DMS53 (cell line): ENCODE measurements at regions not wholly inside any gene's neighbourhood (a gene's known extent, or its start where the extent isn't known, plus 50 kb on each side); places are given as distances from the start of the nearest gene placed in this dataset.

Experiments used
- DNase-seq: peaks from one replicate; lab custom pipeline; 2025; lab: John Stamatoyannopoulos, UW

GRCh38 chr20:50313827-50314677 is 123.4 kb downstream of the CEBPB start:
- DNase-seq: no peak

DNA sequence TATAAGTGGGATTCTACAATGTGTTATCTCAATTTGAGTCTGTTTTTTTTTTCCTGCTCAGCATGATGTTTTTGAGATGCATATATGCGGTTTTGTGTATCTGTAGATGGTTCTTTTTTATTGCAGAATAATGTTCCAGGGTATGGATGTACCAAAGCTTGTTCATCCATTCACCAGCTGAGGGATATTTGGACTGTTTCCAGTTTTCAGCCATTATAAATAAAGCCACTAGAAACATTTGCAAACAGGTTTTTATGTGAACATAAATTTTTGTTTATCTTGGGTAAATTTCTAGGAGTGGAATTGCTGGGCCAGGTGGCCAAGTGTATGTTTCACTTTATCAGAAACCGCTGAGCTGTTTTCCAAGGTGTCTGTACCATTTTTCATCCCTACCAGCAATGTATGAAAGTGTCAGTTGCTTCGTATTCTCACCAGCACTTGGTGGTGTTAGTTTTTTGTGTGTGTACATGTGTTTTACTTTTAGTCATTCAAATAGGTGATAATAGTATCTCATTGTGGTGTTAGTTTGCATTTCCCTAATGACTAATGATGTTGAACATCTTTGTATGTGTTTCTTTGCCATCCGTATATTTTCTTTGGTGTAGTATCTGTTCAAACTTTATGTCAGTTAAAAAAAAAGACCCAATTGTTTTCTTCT is 124.2 kb downstream of the CEBPB start:
- DNase-seq: peak; percentile 20

- no peak for DNase-seq
Measured at GRCh38 chr20:50315586-50316551, 125.2 kb downstream of the CEBPB start.

- no peak for DNase-seq
Measured at GRCh38 chr20:50317116-50317515, 126.5 kb downstream of the CEBPB start.

DNA sequence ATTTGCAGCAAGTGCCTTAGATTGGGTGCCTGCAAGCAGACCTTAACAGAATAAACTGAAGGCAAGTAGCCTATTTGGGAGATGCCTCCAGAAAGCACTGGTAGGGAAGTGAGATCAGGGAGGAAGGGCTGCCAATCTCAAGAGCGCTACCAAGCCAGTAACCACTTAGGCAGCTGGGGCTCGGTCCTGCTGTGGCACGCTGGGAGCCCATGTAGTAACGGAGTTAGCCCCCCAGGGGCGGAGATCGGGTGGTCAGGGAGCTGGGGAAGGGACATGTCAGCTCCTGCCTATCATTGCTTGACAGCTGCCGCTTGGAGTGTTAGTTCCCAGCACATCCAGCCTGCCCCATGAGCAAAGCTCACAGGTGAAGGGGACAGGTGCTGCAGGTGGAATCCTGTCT is 127.0 kb downstream of the CEBPB start:
- DNase-seq: peak; percentile 77

DNA sequence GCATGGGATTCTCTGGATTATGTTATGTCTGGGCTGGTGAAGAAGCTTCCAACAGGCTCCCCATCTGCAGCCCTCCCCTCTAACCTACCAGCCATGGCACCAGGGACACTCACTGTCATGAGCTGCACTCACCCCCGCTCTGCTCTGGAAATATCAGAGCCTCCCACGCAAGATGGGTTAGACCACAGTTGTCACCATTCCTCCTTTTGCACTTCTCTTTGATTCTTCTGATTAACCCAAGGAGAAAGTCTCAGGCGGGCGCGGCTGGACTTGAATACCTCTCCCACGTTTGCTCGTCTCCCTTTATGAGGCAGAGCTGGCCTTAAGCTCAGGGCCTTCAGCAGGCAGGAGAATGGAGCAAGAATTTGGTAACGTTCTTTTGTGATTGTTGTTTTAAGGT is 128.1 kb downstream of the CEBPB start:
- DNase-seq: no peak

DNA sequence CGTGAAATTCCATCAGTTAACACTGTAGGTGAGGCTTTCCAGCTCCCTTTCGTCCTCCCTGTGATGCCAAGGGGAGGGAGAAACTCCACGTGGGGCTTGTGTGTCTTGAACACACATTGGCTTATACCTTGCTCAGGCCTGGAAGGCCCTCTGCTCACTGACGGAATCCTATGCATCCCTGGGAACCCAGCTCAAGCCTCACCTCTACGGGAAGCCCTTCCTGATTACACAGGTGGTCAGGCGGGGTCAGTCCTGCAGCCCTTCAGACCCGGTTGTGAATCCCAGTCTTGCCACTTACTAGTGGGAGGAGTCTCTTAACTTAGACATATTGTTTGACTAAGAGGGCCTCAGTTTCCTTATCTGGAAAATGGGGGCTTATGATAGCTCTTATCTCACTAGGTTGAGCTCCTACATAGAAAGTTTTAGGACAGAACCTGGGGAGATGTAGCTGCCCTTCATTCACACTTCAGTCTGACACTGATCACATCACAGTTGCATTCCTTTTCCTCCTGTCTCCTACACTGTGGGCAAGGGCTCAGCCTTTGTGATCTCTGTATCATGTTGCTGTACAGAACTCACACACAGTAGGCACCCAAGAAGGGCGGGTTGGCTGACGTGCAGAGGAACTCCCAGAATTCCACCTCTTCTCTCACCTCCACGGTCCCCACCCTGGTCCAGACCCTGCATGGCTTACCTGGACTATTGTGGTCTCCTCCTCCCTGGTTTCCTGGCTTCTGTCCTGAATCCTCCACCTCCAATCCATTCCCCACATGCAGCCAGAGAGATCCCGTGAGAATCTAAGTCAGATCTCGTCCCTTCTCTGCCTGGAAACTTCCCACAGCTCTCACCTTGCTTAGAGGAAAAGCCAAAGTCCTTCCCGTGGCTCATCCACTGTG is 129.6 kb downstream of the CEBPB start:
- DNase-seq: peak; percentile 40

DNA sequence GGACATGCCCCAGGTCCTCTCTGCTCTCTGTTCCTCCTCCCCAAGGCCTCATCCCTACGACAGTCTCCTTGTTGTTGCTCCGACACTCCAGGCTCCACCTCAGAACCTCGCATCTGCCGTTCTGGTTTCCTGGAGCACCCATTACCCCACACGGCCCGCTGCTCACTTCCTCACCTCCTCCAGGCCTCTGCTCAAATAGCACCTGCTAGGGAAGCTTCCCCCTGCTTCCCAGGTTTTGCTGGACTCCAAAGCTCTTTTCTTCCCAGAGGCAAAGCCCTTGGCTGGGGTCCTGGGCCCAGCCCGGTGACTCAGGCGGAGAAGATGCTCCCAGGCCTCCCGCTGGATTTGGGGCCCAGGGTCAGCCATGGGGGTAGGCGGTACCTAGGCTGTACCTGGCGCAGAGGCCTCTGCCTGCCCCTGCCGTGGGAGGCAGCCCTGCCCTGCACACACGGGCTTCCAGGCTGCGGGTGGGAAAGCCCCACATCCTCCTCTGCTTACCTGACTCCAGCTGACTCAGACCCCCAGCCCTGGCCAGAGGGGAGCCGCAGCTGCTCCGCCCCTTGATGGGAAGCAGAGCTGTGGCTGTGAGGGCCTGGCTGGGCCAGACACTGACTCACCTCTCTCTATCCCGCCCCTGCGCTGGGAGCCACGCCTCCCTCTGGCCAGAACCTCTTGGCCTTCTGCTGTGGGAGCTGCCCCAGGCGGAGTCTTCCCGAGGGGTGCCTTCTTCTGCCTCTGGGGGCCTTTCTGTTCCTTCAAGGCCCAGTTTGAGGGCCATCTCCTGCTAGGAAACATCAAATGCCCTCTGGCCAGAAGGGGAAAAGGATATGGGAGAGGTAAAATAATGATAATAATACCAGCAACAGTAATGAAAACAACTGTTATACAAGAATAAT is 130.5 kb downstream of the CEBPB start:
- peak; percentile 94 for DNase-seq

GRCh38 chr20:50321797-50322480 is 131.3 kb downstream of the CEBPB start:
- DNase-seq: peak; percentile 36

DNA sequence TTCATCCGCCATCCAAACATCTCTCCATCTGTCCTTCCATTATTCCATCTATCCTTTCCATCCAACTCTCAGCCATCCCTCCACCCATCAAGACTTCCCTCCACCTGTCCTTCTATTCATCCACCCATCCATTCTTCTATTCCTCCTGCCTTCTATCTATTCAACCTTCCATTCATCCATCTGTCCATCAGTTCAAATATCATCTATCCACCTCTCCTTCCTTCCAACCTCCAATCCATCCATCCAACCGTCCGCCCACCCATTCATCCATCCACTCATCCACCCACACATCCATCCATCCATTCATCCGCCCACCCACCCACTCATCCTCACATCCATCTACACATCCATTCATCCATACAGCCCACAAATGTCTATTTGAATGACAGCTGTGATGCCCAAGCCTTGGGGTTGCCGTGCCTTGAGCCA is 132.1 kb downstream of the CEBPB start:
- DNase-seq: no peak

DNA sequence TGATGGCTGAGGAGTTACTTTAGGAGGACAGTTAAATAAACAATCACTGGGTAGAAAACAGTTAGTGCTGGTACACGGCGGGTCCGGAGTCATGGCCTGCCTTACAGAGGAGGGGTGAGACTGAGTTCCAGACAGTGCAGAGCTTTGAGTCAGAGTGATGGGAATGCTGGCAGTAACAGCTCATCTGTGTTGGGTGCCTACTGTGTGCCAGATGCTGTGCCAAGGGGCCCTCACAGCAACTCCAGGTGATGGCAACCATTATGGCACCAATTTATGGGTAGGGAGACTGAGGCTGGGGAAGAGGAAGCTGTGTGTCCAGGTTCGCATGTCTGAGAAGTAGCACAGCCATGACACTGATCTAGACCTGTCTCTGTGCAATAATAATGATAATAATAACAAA is 132.6 kb downstream of the CEBPB start:
- no peak for DNase-seq

GRCh38 chr20:50323777-50324775 is 133.4 kb downstream of the CEBPB start:
- no peak for DNase-seq

GRCh38 chr20:50325215-50325614 is 134.6 kb downstream of the CEBPB start:
- DNase-seq: no peak

DNA sequence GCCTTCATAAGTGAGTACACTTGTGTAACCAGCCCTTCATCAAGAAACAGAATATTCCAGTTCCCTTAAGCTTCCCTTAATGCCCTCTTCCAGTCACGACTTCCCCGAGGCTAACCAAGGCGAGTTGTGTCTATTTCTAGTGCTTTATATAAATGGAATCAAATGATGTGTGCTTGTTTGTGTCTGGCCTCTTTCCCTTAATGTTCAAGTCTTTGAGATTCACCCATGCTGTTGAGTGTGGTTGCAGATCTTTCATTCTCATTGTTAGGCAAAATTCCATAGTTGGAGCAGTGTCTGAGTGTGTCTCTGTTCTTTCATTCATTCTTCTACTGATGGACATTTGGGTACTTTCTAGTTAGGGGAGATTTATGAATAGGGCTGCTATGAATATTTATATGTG is 135.0 kb downstream of the CEBPB start:
- no peak for DNase-seq

DNA sequence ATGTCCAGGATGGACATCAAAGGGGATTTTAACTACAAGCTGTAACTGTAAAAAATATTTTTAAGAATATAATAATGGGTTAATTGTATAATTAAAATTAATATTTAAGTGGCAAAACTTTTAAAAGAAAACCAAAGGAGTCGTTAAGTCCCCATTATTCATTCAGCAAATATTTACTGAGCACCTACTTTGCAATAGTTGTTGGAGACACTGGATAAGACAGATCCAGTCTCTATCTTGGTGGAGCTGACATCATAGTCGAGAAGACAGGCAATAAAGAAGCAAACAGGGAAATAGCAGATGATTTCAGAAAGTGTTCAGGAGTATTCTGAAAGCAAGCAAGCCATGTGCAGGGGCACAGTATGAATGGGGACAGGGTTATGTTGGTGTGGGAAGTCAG is 137.0 kb downstream of the CEBPB start:
- DNase-seq: no peak

DNA sequence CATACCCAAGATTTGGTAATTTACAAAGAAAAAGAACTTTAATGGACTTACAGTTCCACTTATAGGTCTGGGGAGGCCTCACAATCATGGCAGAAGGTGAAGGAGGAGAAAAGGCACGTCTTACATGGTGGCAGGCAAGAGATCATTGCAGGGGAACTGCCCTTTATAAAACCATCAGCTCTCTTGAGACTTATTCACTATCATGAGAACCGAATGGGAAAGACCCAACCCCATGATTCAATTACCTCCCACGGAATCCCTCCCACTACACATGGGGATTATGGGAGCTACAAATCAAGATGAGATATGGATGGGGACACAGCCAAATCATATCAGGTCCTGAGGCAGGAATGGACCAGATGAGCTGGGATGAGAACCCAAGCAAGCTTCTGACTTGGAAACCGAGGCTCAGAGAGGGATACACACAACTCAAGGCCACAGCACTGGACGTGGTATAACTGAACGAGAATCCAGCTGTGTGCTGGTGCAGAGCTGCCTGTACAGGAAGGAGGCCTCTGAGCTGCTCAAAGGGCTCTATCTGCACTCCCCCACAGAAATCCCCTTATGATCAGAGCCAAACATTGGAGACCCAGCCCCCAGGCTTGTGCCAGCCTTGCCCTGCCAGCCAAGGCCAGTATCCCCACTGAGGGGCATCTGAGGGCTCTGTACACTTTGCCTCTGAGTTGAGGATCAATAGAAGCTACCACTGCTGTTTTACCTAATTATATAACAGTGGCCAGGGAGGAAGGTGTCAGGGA is 137.8 kb downstream of the CEBPB start:
- no peak for DNase-seq
